ENCODE measurements at regions not wholly inside any gene's neighbourhood (a gene's known extent, or its start where the extent isn't known, plus 50 kb on each side); places are given as distances from the start of the nearest gene placed in this dataset.
"Not testable (repeated sequence)": the region's sequence is repeated elsewhere in the genome, so short reads cannot be mapped to it uniquely, and the experiment has no call there.

DNA sequence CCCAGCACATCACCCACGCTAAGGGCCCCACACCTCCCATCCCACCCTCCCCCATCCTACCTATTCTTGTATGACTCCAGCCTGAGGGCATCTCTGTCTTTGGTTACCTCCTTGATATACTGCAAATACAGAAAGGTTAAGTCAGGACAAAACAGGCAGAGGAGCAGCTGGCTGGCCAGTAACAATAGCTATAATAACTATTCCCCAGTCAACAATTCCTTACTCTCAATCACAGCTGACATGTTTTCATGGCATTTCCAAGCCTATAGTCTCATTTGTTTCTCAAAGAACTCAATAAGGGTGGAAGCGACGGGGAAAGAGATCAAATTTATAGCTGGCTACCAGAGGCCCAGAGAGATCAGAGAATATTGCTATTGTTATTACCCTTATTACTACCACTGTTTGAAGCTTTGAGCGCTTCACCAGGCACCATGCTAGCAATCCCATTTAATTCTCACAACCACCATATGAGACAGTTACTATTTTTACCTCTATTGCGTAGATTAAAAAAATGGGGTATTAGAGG is 93.0 kb upstream of the C2CD4B start:
- no peak overlapping the region for H3K4me3 ChIP-seq
- H3K36me3 ChIP-seq: no peaks in the 10 kb centered on the region
- peaks cover 14% of the 10 kb centered on the region for H3K9me3 ChIP-seq
- 0 out of 2 replicates have a peak, but pooled peaks cover 4% of the 10 kb centered on the region for H3K27me3 ChIP-seq
- DNase-seq: no peak

GRCh38 chr15:62262305-62262941 is 97.3 kb upstream of the C2CD4B start:
- Histone ChIP-seq H3K36me3 (no peaks in the 10 kb centered on the region), H3K9me3 (peaks cover 21% of the 10 kb centered on the region), H3K27me3 (no peaks in the 10 kb centered on the region), H3K4me3 (no peak overlapping the region)
- no peak for DNase-seq

DNA sequence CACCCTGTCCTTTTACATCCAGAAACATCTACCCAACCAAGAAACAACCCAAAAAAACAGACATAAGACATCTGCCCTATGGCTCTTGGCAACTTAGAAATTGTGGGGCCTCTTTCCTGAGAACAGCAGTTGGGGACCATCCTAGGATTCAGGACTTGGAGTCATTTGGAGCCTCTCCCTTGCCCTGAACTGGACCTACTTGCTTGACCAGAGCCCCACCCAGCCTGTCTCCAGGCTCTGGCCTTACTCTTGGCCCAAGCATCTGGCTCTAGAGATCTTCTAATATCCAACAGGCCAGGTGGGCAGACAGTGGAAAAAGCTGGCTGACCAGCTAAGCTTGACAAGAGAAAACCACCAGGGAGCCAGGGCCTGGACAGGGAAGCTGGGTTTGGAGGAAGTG is 99.1 kb upstream of the C2CD4B start:
- Histone ChIP-seq H3K27me3 (no peaks in the 10 kb centered on the region), H3K4me3 (no peak overlapping the region), H3K9me3 (peaks cover 26% of the 10 kb centered on the region), H3K36me3 (no peaks in the 10 kb centered on the region)
- DNase-seq: no peak

DNA sequence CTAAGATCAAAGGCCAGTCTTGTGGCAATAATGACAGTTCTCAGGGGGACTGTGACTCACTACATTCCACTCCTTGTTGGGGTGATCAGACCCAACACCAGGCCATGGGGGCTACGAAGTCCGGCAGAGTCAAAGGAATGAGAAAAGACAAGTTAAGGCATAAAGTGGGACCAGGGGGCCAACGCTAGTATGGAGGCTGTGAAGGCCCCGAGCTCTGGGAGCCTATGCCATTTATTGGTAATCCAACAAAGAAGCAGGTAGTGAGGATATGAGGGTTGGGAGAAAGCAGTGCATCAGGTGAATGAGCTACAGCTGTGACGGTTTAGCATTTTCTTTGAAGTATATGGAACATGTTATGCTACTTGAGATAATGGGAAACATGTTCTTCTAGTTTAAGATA is 104.4 kb upstream of the C2CD4B start:
- Histone ChIP-seq H3K36me3 (no peaks in the 10 kb centered on the region), H3K4me3 (no peak overlapping the region), H3K9me3 (peaks cover 24% of the 10 kb centered on the region), H3K27me3 (no peaks in the 10 kb centered on the region)
- DNase-seq: no peak

DNA sequence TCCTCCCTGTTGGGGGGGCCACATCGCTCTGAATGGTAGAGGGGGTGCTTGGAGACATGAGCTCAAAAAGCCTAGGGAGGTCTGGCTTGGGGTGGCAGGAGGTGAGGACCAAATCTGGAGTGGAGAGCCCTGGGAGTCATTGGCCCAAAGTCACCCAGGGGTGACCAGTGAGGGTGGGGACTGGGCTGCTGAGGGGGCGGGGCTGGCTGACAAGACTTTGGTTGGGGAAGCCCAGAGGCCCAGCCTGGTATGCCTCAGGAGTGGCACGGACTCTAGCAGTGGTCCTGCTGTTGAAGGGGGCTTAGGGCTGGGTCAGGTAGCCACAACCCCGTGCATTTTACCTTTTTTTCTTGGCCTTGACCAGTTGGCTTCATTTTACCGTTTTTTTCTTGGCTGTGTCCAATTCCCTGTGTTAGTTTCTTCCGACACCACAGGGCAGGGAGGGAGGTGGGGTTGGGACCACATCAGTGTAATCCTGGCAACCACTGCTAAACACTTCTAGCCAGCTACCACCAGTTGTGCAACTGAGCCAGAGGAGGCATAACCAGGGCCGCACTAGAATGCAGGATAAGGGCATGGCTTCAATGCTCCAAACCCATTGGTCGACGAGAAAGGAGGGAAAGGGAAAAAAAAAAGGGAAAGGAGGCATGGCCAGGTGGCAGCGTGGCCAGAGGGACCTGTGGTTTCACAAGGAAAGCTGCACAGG is 105.3 kb upstream of the C2CD4B start:
- DNase-seq: no peak
- peaks cover 24% of the 10 kb centered on the region for H3K9me3 ChIP-seq
- H3K4me3 ChIP-seq: no peak overlapping the region
- H3K36me3 ChIP-seq: no peaks in the 10 kb centered on the region
- no peaks in the 10 kb centered on the region for H3K27me3 ChIP-seq

- H3K36me3 ChIP-seq: no peaks in the 10 kb centered on the region
Measured at GRCh38 chr15:62272290-62272689, 107.2 kb upstream of the C2CD4B start.

GRCh38 chr15:62275831-62276230 is 110.7 kb upstream of the C2CD4B start:
- H3K9me3 ChIP-seq: peaks cover 5% of the 10 kb centered on the region; the same call in 1 of the 2 replicates
- no peak for DNase-seq
- H3K4me3 ChIP-seq: no peak overlapping the region
- no peaks in the 10 kb centered on the region for H3K36me3 ChIP-seq
- peaks cover 8% of the 10 kb centered on the region for H3K27me3 ChIP-seq

More at GRCh38 chr15:62272290-62272689, 107.2 kb upstream of the C2CD4B start:
- no peak for DNase-seq
- H3K9me3 ChIP-seq: peaks cover 21% of the 10 kb centered on the region
- no peaks in the 10 kb centered on the region for H3K27me3 ChIP-seq
- H3K4me3 ChIP-seq: no peak overlapping the region

DNA sequence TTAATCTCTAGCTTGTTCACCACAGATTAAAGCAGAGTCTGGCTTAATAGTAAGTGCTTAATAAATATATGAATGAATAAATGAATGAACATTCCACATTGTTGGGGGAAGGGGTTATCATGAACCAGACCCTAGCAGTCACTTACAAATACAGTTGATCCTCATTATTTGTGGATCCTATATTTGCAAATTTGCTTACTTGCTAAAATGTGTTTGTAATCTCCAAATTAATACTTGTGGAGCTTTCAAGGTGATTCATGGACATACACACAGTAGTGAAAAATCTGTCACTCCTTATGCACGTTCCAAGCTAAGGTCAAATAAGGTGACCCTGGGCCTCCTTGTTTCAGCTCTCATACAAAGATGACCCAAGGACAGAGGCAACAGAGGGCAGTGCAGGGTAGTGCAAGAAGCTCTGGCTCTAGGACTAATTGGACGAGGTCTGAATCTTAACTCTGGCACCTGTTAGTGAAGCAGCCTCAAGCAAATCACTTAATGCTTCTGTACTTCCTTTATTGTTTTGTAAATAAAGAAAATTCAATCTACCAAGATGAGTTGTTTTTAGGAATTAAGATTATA is 112.8 kb upstream of the C2CD4B start:
- no peak overlapping the region for H3K4me3 ChIP-seq
- no peak for DNase-seq
- peaks cover 11% of the 10 kb centered on the region for H3K27me3 ChIP-seq
- no peaks in the 10 kb centered on the region for H3K36me3 ChIP-seq
- H3K9me3 ChIP-seq: no peaks in the 10 kb centered on the region

GRCh38 chr15:62278534-62278933 is 113.4 kb upstream of the C2CD4B start:
- Histone ChIP-seq H3K9me3 (no peaks in the 10 kb centered on the region), H3K27me3 (peaks cover 11% of the 10 kb centered on the region), H3K4me3 (no peak overlapping the region), H3K36me3 (no peaks in the 10 kb centered on the region)
- no peak for DNase-seq

- no peak overlapping the region for H3K4me3 ChIP-seq
- no peaks in the 10 kb centered on the region for H3K9me3 ChIP-seq
- DNase-seq: no peak
- no peaks in the 10 kb centered on the region for H3K36me3 ChIP-seq
- H3K27me3 ChIP-seq: peaks cover 11% of the 10 kb centered on the region
Measured at GRCh38 chr15:62279041-62279440, 114.0 kb upstream of the C2CD4B start.

- Histone ChIP-seq H3K36me3 (no peaks in the 10 kb centered on the region), H3K9me3 (no peaks in the 10 kb centered on the region), H3K27me3 (peaks cover 21% of the 10 kb centered on the region), H3K4me3 (no peak overlapping the region)
- DNase-seq: no peak
Measured at GRCh38 chr15:62280625-62281024, 115.5 kb upstream of the C2CD4B start.

- H3K36me3 ChIP-seq, H3K4me3 ChIP-seq, DNase-seq, H3K9me3 ChIP-seq: not testable (repeated sequence)
- peaks cover 32% of the 10 kb centered on the region for H3K27me3 ChIP-seq
Measured at GRCh38 chr15:62281801-62282200, 116.7 kb upstream of the C2CD4B start.

- DNase-seq: no peak
- Histone ChIP-seq H3K4me3 (no peak overlapping the region), H3K27me3 (peaks cover 29% of the 10 kb centered on the region), H3K36me3 (no peaks in the 10 kb centered on the region), H3K9me3 (peaks cover 2% of the 10 kb centered on the region)
Measured at GRCh38 chr15:62287066-62287857, 122.2 kb upstream of the C2CD4B start.

GRCh38 chr15:62288361-62289017 is 123.4 kb upstream of the C2CD4B start:
- peaks cover 6% of the 10 kb centered on the region for H3K9me3 ChIP-seq
- no peak overlapping the region for H3K4me3 ChIP-seq
- H3K36me3 ChIP-seq: no peaks in the 10 kb centered on the region
- no peak for DNase-seq
- peaks cover 29% of the 10 kb centered on the region for H3K27me3 ChIP-seq

DNA sequence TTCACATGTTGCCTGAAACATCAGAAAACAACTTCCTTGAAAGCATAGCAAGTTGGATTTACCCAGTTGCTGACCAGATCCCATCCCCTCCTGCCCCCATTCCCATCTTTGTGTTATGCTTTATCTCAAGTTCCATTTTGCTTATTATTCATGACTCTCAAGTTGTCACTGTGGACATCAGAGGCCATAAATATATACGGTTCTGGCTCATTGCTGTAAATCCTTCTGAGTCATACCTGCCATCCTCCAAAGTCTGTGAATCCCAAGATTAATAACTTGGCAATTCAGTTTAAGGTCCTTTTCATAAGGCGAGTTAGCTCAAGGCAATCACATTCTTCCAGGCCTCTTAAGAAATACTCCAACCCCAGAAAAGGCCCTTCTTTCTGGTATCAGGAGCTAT is 126.2 kb upstream of the C2CD4B start:
- H3K27me3 ChIP-seq: peaks cover 13% of the 10 kb centered on the region
- no peak overlapping the region for H3K4me3 ChIP-seq
- peaks cover 6% of the 10 kb centered on the region for H3K9me3 ChIP-seq
- H3K36me3 ChIP-seq: no peaks in the 10 kb centered on the region
- DNase-seq: no peak

GRCh38 chr15:62296756-62297507 is 131.8 kb upstream of the C2CD4B start:
- Histone ChIP-seq H3K36me3 (no peaks in the 10 kb centered on the region), H3K27me3 (peaks cover 15% of the 10 kb centered on the region), H3K9me3 (peaks cover 6% of the 10 kb centered on the region), H3K4me3 (no peak overlapping the region)
- DNase-seq: no peak
